ENCODE measurements at regions not wholly inside any gene's neighbourhood (a gene's known extent, or its start where the extent isn't known, plus 50 kb on each side); places are given as distances from the start of the nearest gene placed in this dataset.

GRCh38 chr2:128982670-128983069 is 664.0 kb upstream of the HS6ST1 start:
- Mint-ChIP-seq H3K4me3 (no peak overlapping the region), H3K36me3 (ENCODE audit: low read depth) (no peaks in the 10 kb centered on the region), H3K9me3 (no peaks in the 10 kb centered on the region), H3K4me1 (no peaks in the 10 kb centered on the region), H3K27ac (no peak overlapping the region), H3K27me3 (no peaks in the 10 kb centered on the region)
- no peak for DNase-seq
- intact Hi-C loops (cut with micrococcal nuclease), result no loop called here

DNA sequence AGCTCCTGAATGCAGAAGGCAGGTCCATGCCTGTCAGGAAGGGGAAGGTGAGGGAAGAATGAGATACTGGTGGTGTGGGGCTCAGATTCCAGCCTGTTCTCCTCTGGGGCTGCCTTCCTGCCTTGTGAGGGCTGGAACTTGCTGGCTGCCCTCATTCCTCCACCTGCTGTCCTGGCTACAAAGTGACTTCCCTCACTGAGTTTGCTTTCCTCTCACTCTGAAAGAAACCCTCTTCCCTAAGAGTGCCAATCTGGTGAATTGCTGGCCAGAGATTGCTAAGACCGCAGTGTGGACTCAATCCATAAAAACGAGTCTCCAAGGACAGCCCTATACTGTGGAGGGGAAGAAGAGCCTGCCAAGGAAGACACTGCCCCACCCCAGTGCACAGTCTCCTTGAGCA is 664.4 kb upstream of the HS6ST1 start:
- no peaks in the 10 kb centered on the region for H3K36me3 Mint-ChIP-seq (ENCODE audit: low read depth)
- no peaks in the 10 kb centered on the region for H3K9me3 Mint-ChIP-seq

DNA sequence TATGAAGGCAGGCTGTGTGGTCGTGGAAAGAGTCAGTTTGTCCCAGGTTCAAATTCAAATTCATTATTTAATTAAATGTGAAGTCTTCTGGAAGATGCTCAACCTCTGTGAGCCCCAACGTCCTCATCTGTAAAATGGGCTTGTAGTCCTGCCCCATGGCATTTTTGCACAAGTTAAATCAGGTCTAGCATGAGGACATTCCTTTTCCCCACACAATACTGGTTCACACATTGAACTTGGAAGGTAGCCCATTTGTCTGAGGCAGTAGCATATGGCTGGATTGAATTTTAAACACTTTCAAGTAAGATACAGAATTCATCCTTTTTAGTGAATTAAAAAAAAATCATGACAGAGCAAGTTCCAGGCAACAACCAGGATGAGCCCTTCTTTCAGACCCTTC is 665.4 kb upstream of the HS6ST1 start:
- H3K9me3 Mint-ChIP-seq, result no peaks in the 10 kb centered on the region
- intact Hi-C loops (cut with micrococcal nuclease), result no loop called here
- DNase-seq, result no peak
- no peaks in the 10 kb centered on the region for H3K36me3 Mint-ChIP-seq (ENCODE audit: low read depth)
- no peaks in the 10 kb centered on the region for H3K27me3 Mint-ChIP-seq
- no peak overlapping the region for H3K27ac Mint-ChIP-seq
- H3K4me1 Mint-ChIP-seq, result no peaks in the 10 kb centered on the region
- H3K4me3 Mint-ChIP-seq, result no peak overlapping the region

More for the DNA sequence above, 664.4 kb upstream of the HS6ST1 start:
- intact Hi-C loops (cut with micrococcal nuclease), result no loop called here
- Mint-ChIP-seq H3K4me3 (no peak overlapping the region), H3K4me1 (no peaks in the 10 kb centered on the region), H3K27me3 (no peaks in the 10 kb centered on the region), H3K27ac (no peak overlapping the region)
- DNase-seq, result no peak

GRCh38 chr2:128984855-128985254 is 666.2 kb upstream of the HS6ST1 start:
- no peak for DNase-seq
- no peaks in the 10 kb centered on the region for H3K9me3 Mint-ChIP-seq
- no peaks in the 10 kb centered on the region for H3K4me1 Mint-ChIP-seq
- H3K36me3 Mint-ChIP-seq (ENCODE audit: low read depth), result no peaks in the 10 kb centered on the region
- H3K4me3 Mint-ChIP-seq, result no peak overlapping the region
- no peak overlapping the region for H3K27ac Mint-ChIP-seq
- intact Hi-C loops (cut with micrococcal nuclease), result no loop called here
- no peaks in the 10 kb centered on the region for H3K27me3 Mint-ChIP-seq

GRCh38 chr2:128986026-128986715 is 667.5 kb upstream of the HS6ST1 start:
- no peak overlapping the region for H3K27ac Mint-ChIP-seq
- H3K36me3 Mint-ChIP-seq (ENCODE audit: low read depth), result no peaks in the 10 kb centered on the region
- no peaks in the 10 kb centered on the region for H3K9me3 Mint-ChIP-seq
- H3K27me3 Mint-ChIP-seq, result no peaks in the 10 kb centered on the region
- intact Hi-C loops (cut with micrococcal nuclease), result no loop called here
- H3K4me1 Mint-ChIP-seq, result no peaks in the 10 kb centered on the region
- no peak for DNase-seq
- no peak overlapping the region for H3K4me3 Mint-ChIP-seq

DNA sequence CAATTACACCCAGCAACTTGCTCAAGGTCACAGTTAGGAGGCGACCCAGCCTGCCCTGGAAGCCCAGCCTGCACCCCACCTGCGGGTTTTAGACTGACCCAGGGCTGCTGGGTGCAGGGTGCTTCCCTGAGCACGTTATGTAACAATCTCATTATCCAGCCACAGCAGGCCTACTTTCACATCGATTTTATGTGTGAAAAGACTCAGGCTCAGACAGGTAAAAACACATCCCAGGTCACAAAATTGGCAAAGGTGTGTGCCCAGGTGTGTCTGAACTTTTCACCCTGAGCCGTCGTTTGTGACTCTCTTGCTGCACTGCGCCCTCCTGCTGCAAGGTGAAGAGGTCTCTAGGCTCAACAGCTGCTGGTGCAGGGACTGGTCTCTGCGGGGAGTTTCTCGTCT is 668.2 kb upstream of the HS6ST1 start:
- no peak for DNase-seq
- H3K4me1 Mint-ChIP-seq, result no peaks in the 10 kb centered on the region
- no peaks in the 10 kb centered on the region for H3K27me3 Mint-ChIP-seq
- intact Hi-C loops (cut with micrococcal nuclease), result no loop called here
- no peak overlapping the region for H3K27ac Mint-ChIP-seq
- H3K9me3 Mint-ChIP-seq, result no peaks in the 10 kb centered on the region
- H3K4me3 Mint-ChIP-seq, result no peak overlapping the region
- H3K36me3 Mint-ChIP-seq (ENCODE audit: low read depth), result no peaks in the 10 kb centered on the region

DNA sequence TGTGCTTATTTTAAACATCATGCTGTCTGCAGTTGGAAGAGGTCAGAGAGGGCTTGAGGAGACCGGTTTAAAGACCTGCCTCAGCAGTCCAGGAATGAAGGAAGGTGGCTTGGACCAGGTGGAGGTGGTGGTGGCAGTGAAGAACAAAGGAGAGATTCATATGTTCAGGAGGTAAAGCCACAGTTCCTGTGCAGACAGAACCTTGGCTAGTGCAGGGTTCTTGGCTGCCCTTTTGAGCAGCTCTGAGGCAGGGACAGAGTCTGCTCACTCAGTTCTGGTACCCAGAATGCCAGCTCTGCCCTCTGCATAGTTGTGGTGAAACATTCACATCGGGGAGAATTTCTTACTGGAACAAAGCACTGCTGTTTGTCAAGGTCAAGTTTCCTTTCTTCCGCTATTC is 669.7 kb upstream of the HS6ST1 start:
- Mint-ChIP-seq H3K27me3 (peaks cover 2% of the 10 kb centered on the region), H3K27ac (no peak overlapping the region), H3K9me3 (no peaks in the 10 kb centered on the region), H3K36me3 (ENCODE audit: low read depth) (no peaks in the 10 kb centered on the region), H3K4me1 (no peaks in the 10 kb centered on the region), H3K4me3 (no peak overlapping the region)
- intact Hi-C loops (cut with micrococcal nuclease), result no loop called here
- DNase-seq, result no peak

GRCh38 chr2:128988967-128989366 is 670.3 kb upstream of the HS6ST1 start:
- no peaks in the 10 kb centered on the region for H3K9me3 Mint-ChIP-seq
- no peak for DNase-seq
- peaks cover 2% of the 10 kb centered on the region for H3K27me3 Mint-ChIP-seq
- intact Hi-C loops (cut with micrococcal nuclease), result no loop called here
- no peaks in the 10 kb centered on the region for H3K4me1 Mint-ChIP-seq
- H3K4me3 Mint-ChIP-seq, result no peak overlapping the region
- H3K36me3 Mint-ChIP-seq (ENCODE audit: low read depth), result no peaks in the 10 kb centered on the region
- no peak overlapping the region for H3K27ac Mint-ChIP-seq

DNA sequence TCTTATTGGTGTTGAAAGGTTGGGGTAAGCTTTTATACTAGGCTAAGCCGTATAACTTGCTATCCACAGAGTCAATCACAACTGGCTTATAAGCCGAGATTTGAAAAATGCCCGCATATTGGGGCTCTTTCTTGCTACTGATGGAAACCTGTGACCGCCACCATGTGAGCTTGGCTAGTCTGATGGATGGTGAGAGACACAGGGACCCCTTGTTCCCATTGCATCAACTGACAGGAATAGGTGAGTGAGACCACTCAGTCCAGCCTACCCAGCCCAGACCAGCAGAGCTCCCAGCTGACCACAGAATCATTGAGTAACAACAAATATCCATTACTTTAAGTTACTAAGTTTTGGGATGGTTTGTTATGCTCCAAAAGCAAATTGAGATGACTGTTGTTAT is 676.4 kb upstream of the HS6ST1 start:
- DNase-seq, result no peak
- Mint-ChIP-seq H3K27me3 (peaks cover 2% of the 10 kb centered on the region), H3K27ac (no peak overlapping the region), H3K4me3 (no peak overlapping the region), H3K36me3 (ENCODE audit: low read depth) (no peaks in the 10 kb centered on the region), H3K4me1 (no peaks in the 10 kb centered on the region), H3K9me3 (no peaks in the 10 kb centered on the region)
- intact Hi-C loops (cut with micrococcal nuclease), result no loop called here

DNA sequence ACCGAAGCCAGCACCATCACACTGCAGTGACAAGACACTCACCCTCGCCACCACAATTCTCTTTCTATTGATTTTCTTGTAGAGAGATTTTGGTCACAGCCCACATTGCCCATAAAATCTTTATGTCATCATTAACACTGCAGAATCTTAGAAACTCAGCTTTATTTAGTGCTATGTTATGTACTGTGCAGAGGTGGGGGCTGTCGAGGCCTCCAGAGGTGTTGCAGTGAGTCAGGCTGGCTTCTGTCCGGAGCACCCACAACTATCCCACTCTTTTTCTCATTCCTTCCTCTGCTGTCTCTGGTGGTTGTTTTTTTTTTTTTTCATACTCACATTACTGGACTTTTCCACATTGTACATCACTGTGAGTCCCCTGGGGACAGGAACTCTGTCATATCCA is 677.4 kb upstream of the HS6ST1 start:
- H3K4me3 Mint-ChIP-seq, result no peak overlapping the region
- no peaks in the 10 kb centered on the region for H3K36me3 Mint-ChIP-seq (ENCODE audit: low read depth)
- DNase-seq, result no peak
- peaks cover 2% of the 10 kb centered on the region for H3K27me3 Mint-ChIP-seq
- intact Hi-C loops (cut with micrococcal nuclease), result no loop called here
- no peak overlapping the region for H3K27ac Mint-ChIP-seq
- no peaks in the 10 kb centered on the region for H3K4me1 Mint-ChIP-seq
- no peaks in the 10 kb centered on the region for H3K9me3 Mint-ChIP-seq

DNA sequence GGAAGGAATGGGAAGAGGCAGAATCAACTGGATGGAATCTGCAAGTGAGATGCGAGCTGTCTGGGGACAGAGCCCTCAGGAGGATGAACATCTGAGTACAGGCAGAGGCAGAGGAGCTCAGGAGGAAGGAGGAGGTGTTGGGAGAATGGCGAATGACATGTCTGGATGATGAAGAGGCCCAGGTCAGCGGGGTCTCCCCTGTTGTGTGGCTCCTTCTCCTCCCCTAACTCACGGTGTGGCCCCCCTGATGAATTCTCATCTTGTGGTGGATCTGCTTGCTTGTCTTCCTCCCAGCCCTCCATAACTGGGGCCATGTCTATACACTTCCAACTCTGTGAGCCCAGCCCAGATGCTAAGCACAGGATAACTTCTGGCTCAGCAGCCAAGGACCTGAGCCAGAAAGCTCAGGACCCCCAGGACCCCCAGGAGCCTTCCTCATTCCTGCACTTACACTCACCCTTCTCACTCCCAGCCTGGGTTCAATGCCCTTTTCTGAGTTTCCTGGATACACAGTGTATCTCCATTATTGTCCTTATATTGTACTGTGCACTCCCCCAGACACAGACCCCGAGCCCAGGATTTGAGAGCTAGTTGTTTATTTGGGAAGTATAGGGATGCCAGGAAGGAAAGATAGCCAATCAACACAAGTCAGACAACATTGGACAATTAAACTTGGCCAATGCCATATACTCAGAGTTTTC is 678.6 kb upstream of the HS6ST1 start:
- intact Hi-C loops (cut with micrococcal nuclease), result no loop called here
- Mint-ChIP-seq H3K4me3 (no peak overlapping the region), H3K4me1 (no peaks in the 10 kb centered on the region), H3K9me3 (no peaks in the 10 kb centered on the region), H3K27ac (no peak overlapping the region), H3K36me3 (ENCODE audit: low read depth) (no peaks in the 10 kb centered on the region), H3K27me3 (peaks cover under 1% of the 10 kb centered on the region)
- no peak for DNase-seq

DNA sequence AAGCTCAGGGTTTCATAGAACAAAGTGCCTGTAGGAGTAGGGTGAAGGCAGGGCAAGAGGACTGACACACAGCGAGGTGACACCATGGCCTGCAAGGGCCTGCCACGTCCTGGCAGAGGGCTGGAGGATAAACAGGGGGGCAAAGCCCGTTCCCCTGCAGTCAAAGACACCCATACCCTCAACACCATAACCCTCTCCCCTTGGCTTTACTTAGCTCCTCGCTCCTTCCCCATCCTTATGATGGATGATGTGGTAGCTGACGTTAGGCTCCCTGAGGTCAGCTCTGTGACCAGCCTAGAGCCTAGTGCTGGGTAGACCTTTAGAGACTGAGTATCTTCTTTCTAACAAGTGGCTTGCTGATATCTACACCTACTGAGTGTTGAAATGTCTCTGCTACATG is 683.3 kb upstream of the HS6ST1 start:
- H3K27ac Mint-ChIP-seq, result no peak overlapping the region
- intact Hi-C loops (cut with micrococcal nuclease), result no loop called here
- H3K36me3 Mint-ChIP-seq (ENCODE audit: low read depth), result no peaks in the 10 kb centered on the region
- H3K27me3 Mint-ChIP-seq, result no peaks in the 10 kb centered on the region
- no peaks in the 10 kb centered on the region for H3K4me1 Mint-ChIP-seq
- H3K9me3 Mint-ChIP-seq, result no peaks in the 10 kb centered on the region
- H3K4me3 Mint-ChIP-seq, result no peak overlapping the region
- DNase-seq, result no peak

GRCh38 chr2:129002751-129003150 is 684.1 kb upstream of the HS6ST1 start:
- H3K36me3 Mint-ChIP-seq (ENCODE audit: low read depth), result no peaks in the 10 kb centered on the region
- H3K4me1 Mint-ChIP-seq, result no peaks in the 10 kb centered on the region
- no peak overlapping the region for H3K4me3 Mint-ChIP-seq
- H3K27ac Mint-ChIP-seq, result no peak overlapping the region
- DNase-seq, result no peak
- H3K27me3 Mint-ChIP-seq, result no peaks in the 10 kb centered on the region
- no peaks in the 10 kb centered on the region for H3K9me3 Mint-ChIP-seq
- intact Hi-C loops (cut with micrococcal nuclease), result no loop called here

DNA sequence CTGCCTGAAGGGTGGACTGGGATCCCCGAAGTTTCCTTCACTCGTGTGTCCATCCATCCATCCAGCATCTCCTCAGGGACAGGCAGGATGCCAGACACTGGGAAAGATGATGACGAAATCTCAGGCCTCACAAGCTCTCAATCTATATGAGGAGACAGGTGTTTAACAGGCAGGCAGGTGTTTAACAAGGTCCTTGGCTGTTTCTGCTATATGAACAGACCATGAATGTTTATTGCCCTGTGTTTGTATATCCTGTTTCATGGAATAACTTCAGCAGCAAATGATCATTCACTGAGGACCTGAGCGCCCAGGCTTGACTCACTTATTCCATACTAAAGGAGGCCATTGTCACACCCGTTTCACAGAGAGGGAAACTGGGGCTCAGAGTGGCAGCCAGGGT is 685.8 kb upstream of the HS6ST1 start:
- intact Hi-C loops (cut with micrococcal nuclease), result no loop called here
- Mint-ChIP-seq H3K36me3 (ENCODE audit: low read depth) (no peaks in the 10 kb centered on the region), H3K27me3 (no peaks in the 10 kb centered on the region), H3K9me3 (no peaks in the 10 kb centered on the region), H3K27ac (no peak overlapping the region), H3K4me3 (no peak overlapping the region), H3K4me1 (no peaks in the 10 kb centered on the region)
- no peak for DNase-seq
